Stomach (tissue), 8 donors: ENCODE measurements at regions not wholly inside any gene's neighbourhood (a gene's known extent, or its start where the extent isn't known, plus 50 kb on each side); places are given as distances from the start of the nearest gene placed in this dataset.

Experiments used
- DNase-seq, 2 donors: peaks; one replicate each; pipeline versions ENCODE4 v3.0.0 to v3.0.0-alpha.2; 2013 to 2019
- H3K27ac ChIP-seq, 5 donors: fragments of 200-600 bp in 4 of 5; sonication (generic) in 4 of 5; one replicate each; pipeline ENCODE4 v1.5.1; 2013 to 2019; ENCODE audit warnings: mild to moderate bottlenecking in 1 of 5, moderate library complexity in 1 of 5
- H3K27me3 ChIP-seq, 3 donors: fragments of 200-600 bp; sonication (generic); one replicate each; pipeline ENCODE4 v1.5.1; 2017 to 2019; ENCODE audit warnings: mixed run types in 1 of 3
- H3K36me3 ChIP-seq, 4 donors: fragments of 200-600 bp; sonication (generic); 1 replicate in 3 of 4; 2 replicates in 1 of 4; pipeline ENCODE4 v1.5.1; 2016 to 2019
- H3K4me1 ChIP-seq, 4 donors: fragments of 200-600 bp; sonication (generic); one replicate each; pipeline ENCODE4 v1.5.1; 2016 to 2019
- H3K4me3 ChIP-seq, 4 donors: fragments of 200-600 bp; sonication (generic) in 3 of 4; one replicate each; pipeline ENCODE4 v1.5.1; 2016 to 2019; ENCODE audit warnings: mild to moderate bottlenecking in 1 of 4
- H3K9me3 ChIP-seq, 4 donors: fragments of 200-600 bp; sonication (generic); one replicate each; pipeline ENCODE4 v1.5.1; 2016 to 2019
- CTCF ChIP-seq, 7 experiments: fragments of 450-650 bp in 4 of 7; fragments of 200-600 bp in 3 of 7; sonication (generic) in 3 of 7; IDR thresholded peaks; one replicate each; pipeline ENCODE4 v1.5.1; 2016 to 2019; ENCODE audit warnings: antibody characterized with exemption in 7 of 7, control low read depth in 2 of 7, mild to moderate bottlenecking in 1 of 7
- EP300 ChIP-seq: sonication (generic); formaldehyde crosslinking; IDR thresholded peaks from one replicate; pipeline ENCODE4 v1.6.1; 2017; ENCODE audit warnings: antibody characterized with exemption
- POLR2A ChIP-seq, 4 donors: fragments of 450-650 bp; IDR thresholded peaks; one replicate each; pipeline ENCODE4 v1.6.1; 2016; ENCODE audit warnings: antibody characterized with exemption in 4 of 4, control low read depth in 2 of 4, mild to moderate bottlenecking in 1 of 4, moderate library complexity in 1 of 4
- POLR2AphosphoS5 ChIP-seq, 3 donors: sonication (generic); formaldehyde crosslinking; IDR thresholded peaks; one replicate each; pipeline ENCODE4 v1.6.1; 2016; ENCODE audit warnings: antibody characterized with exemption in 3 of 3
- WGBS, 5 donors: extraction: QIAGEN DNeasy Blood & Tissue Kit in 3 of 5; methylation state at CpG; one replicate each; pipeline versions ENCODE4 v1.1.5 to v1.1.7; 2013 to 2018; 5-methylcytosine and 5-hydroxymethylcytosine counted together
- intact Hi-C: fragments of 100-400 bp; cut with DNase I; formaldehyde crosslinking; loops from one replicate; pipeline ENCODE4 v1.15.1; 2023; ENCODE audit warnings: low total_unique reads
- donor health status: healthy with polysubstance abuse.
- donor health status: Bipolar disorder and iron deficiency.
- donor health status: healthy.

GRCh38 chr5:174314261-174314660, 268.8 kb downstream of the NSG2 start:
- TF ChIP-seq POLR2AphosphoS5 (IDR thresholded peaks at IDR 0.05) (no peak), CTCF (IDR thresholded peaks at IDR 0.05) (no peak), POLR2A (IDR thresholded peaks at IDR 0.05) (no peak), EP300 (no peak)
- intact Hi-C loops, result loop anchor here (10.0 kb wide), 2 partner anchors 259 to 1019 kb away; no protein-coding TSS in a partner anchor
- WGBS, 5 donors, result 72 to 81% (median 75%) methylated on average over 8 to 9 of the region's 9 CpGs
- Histone ChIP-seq H3K36me3 (no peaks in the 10 kb centered on the region), H3K4me3 (no peak overlapping the region), H3K9me3 (no peaks in the 10 kb centered on the region), H3K27me3 (peaks cover 0 to 67% (median 18%) of the 10 kb centered on the region in 3 donors), H3K4me1 (peaks cover 5 to 12% (median 11%) of the 10 kb centered on the region in 4 donors), H3K27ac (no peak overlapping the region)
- DNase-seq, result no peak

DNA sequence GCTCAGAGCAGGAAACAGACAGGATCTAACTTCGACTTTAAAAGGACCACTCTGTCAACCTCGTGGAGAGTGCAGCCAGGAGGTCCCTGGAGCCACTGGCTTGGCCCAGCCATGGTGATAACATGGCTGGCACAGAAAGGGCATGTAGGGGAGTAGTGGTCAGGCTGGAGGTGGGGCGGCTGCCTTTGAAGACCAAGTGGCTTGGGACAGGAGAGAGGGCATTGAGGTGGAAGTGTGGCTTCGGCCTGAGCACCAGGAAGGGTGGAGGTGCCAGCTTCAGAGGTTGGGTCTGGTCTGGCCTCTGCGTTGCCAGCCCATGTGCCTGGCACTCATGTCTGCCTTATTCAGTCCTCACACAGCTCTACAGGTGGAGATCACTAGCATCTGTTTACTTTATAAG, 270.0 kb downstream of the NSG2 start:
- no peak overlapping the region for H3K27ac ChIP-seq
- no peaks in the 10 kb centered on the region for H3K36me3 ChIP-seq
- H3K9me3 ChIP-seq, result no peaks in the 10 kb centered on the region
- peaks cover 0 to 73% (median 23%) of the 10 kb centered on the region in 3 donors for H3K27me3 ChIP-seq
- intact Hi-C loops, result loop anchor here (10.0 kb wide), 2 partner anchors 261 to 1021 kb away; no protein-coding TSS in a partner anchor
- H3K4me3 ChIP-seq, result no peak overlapping the region
- DNase-seq, result no peak
- TF ChIP-seq POLR2AphosphoS5 (IDR thresholded peaks at IDR 0.05) (no peak), CTCF (IDR thresholded peaks at IDR 0.05) (no peak)
- H3K4me1 ChIP-seq, result peaks cover 5 to 12% (median 11%) of the 10 kb centered on the region in 4 donors
- 69 to 84% (median 76%) methylated on average over 5 of the region's 5 CpGs for WGBS, 5 donors

DNA sequence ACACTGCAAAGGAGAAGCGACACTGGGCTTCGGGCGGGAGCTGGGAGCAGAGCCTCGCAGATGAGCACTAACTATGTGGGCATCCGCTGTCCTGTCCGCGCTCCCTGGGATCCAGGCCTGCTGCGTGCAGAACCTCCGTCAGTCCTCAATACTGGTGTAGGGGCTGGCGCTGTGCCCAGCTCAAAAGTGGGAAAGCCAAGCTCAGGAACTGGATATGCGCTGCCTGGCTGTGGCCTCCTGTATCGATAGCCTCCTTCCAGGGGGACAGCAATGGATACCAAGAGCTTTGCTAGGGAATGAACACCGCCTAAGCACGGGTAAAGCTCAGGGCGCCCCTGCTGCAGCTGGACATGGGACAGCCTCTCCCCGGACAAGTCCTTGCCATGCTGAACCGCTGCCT, 270.4 kb downstream of the NSG2 start:
- H3K27me3 ChIP-seq, result peaks cover 0 to 75% (median 23%) of the 10 kb centered on the region in 3 donors
- TF ChIP-seq CTCF (IDR thresholded peaks at IDR 0.05) (no peak), EP300 (no peak), POLR2AphosphoS5 (IDR thresholded peaks at IDR 0.05) (no peak), POLR2A (IDR thresholded peaks at IDR 0.05) (no peak)
- H3K27ac ChIP-seq, result no peak overlapping the region
- H3K4me1 ChIP-seq, result peaks cover 5 to 12% (median 11%) of the 10 kb centered on the region in 4 donors
- intact Hi-C loops, result loop anchor here (10.0 kb wide), 2 partner anchors 261 to 1021 kb away; no protein-coding TSS in a partner anchor
- DNase-seq, result no peak
- WGBS, 5 donors, result 82 to 90% (median 87%) methylated on average over 10 to 17 of the region's 17 CpGs
- H3K4me3 ChIP-seq, result no peak overlapping the region
- H3K9me3 ChIP-seq, result no peaks in the 10 kb centered on the region
- H3K36me3 ChIP-seq, result no peaks in the 10 kb centered on the region

DNA sequence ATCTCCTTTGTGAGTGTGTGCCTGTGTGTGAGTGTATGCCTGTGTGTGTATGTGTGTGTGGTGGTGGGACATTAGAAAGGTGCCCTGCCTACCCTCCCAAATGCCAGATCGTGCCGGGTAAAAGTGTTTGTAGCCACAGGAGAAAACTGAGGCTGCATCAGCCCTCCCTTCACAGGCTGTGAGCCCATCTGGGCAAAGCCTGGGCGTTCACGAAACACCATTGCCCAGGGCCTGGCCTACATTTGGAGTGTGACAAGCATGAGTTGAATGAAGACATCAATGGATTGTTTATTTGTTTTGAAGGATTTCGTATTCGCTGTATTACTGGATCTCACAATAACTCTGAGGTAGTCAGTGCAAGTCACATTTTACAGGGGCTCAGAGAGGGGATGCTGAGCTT, 270.8 kb downstream of the NSG2 start:
- Histone ChIP-seq H3K27ac (no peak overlapping the region), H3K36me3 (no peaks in the 10 kb centered on the region), H3K27me3 (peaks cover 0 to 75% (median 23%) of the 10 kb centered on the region in 3 donors), H3K9me3 (no peaks in the 10 kb centered on the region), H3K4me3 (no peak overlapping the region), H3K4me1 (peaks cover 5 to 12% (median 11%) of the 10 kb centered on the region in 4 donors)
- WGBS, 5 donors, result 84 to 93% (median 88%) methylated on average over 6 of the region's 6 CpGs
- DNase-seq, result no peak
- intact Hi-C loops, result loop anchor here (10.0 kb wide), 2 partner anchors 262 to 1022 kb away; no protein-coding TSS in a partner anchor
- TF ChIP-seq POLR2A (IDR thresholded peaks at IDR 0.05), result no peak
- no peak for TF ChIP-seq CTCF (IDR thresholded peaks at IDR 0.05)
- TF ChIP-seq EP300, result no peak
- TF ChIP-seq POLR2AphosphoS5 (IDR thresholded peaks at IDR 0.05), result no peak
